ENCODE measurements at regions not wholly inside any gene's neighbourhood (a gene's known extent, or its start where the extent isn't known, plus 50 kb on each side); places are given as distances from the start of the nearest gene placed in this dataset.

DNA sequence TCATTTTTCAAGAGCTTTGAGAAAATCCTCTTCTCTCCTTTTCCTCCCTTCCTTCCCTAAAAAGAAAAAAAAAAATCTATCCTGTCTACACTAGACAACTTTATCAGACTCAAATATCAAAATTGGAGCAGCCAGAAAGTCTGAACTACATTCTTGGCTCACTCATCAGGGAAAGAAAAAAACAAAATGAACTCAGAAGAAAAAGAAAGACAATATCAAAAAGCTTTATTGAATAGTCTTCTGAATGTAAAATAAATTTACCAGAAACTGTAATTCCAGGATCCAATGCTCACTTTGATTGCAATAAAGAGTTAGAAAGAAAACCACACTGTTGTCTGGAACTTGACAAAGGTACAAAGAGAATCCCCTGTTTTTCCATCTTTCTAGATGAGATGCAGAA lies 507.2 kb upstream of the MPDZ start:
- H3K9ac ChIP-seq (ENCODE audit: low read depth in 1 of 2, low read length in 2 of 2), result no peak overlapping the region
- no peaks in the 10 kb centered on the region for H3K27me3 ChIP-seq (ENCODE audit: control insufficient read depth in 4 of 4, insufficient read depth in 4 of 4, low read length in 3 of 4)
- TF ChIP-seq HNF4G (IDR thresholded peaks at IDR 0.05) (no peak), EGR1 (IDR thresholded peaks at IDR 0.05; ENCODE audit: low read depth in 2 of 2) (no peak), FOXA2 (IDR thresholded peaks at IDR 0.05) (no peak), HNF4A (conservative IDR thresholded peaks at IDR 0.05) (no peak), JUND (IDR thresholded peaks at IDR 0.05) (no peak), RAD21 (IDR thresholded peaks at IDR 0.05) (no peak), MAX (IDR thresholded peaks at IDR 0.05) (no peak), NR2F2 (IDR thresholded peaks at IDR 0.05) (no peak), FOXA1 (IDR thresholded peaks at IDR 0.05) (no peak), TAF1 (conservative IDR thresholded peaks at IDR 0.05) (no peak), SP1 (IDR thresholded peaks at IDR 0.05) (no peak), GABPA (IDR thresholded peaks at IDR 0.05 in 1 of 2, conservative IDR thresholded peaks at IDR 0.05 in 1 of 2) (no peak)
- TF ChIP-seq, protein P1, sequence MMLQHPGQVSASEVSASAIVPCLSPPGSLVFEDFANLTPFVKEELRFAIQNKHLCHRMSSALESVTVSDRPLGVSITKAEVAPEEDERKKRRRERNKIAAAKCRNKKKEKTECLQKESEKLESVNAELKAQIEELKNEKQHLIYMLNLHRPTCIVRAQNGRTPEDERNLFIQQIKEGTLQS (IDR thresholded peaks at IDR 0.05), result no peak
- TF ChIP-seq, protein P2, sequence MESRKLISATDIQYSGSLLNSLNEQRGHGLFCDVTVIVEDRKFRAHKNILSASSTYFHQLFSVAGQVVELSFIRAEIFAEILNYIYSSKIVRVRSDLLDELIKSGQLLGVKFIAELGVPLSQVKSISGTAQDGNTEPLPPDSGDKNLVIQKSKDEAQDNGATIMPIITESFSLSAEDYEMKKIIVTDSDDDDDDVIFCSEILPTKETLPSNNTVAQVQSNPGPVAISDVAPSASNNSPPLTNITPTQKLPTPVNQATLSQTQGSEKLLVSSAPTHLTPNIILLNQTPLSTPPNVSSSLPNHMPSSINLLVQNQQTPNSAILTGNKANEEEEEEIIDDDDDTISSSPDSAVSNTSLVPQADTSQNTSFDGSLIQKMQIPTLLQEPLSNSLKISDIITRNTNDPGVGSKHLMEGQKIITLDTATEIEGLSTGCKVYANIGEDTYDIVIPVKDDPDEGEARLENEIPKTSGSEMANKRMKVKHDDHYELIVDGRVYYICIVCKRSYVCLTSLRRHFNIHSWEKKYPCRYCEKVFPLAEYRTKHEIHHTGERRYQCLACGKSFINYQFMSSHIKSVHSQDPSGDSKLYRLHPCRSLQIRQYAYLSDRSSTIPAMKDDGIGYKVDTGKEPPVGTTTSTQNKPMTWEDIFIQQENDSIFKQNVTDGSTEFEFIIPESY (IDR thresholded peaks at IDR 0.05), result no peak
- no peaks in the 10 kb centered on the region for H3K36me3 ChIP-seq (ENCODE audit: control insufficient read depth in 4 of 4, insufficient read depth in 3 of 4, low read depth in 1 of 4, low read length in 3 of 4)
- H3K27ac ChIP-seq (ENCODE audit: low read depth in 1 of 2, low read length in 2 of 2), result no peak overlapping the region
- peaks cover 0 to 8% (median 0%) of the 10 kb centered on the region in 4 donors for H3K4me1 ChIP-seq (ENCODE audit: control insufficient read depth in 4 of 4, insufficient read depth in 4 of 4, low read length in 3 of 4)
- no peak for DNase-seq (ENCODE audit: low spot score)
- H3K4me3 ChIP-seq (ENCODE audit: low read depth in 1 of 3, low read length in 3 of 3), result no peak overlapping the region
- no peaks in the 10 kb centered on the region for H3K9me3 ChIP-seq (ENCODE audit: control insufficient read depth in 4 of 4, low read length in 3 of 4)

- no peaks in the 10 kb centered on the region for H3K36me3 ChIP-seq (ENCODE audit: control insufficient read depth in 4 of 4, insufficient read depth in 3 of 4, low read depth in 1 of 4, low read length in 3 of 4)
- 80% methylated on average over 7 of the region's 7 CpGs for WGBS
- TF ChIP-seq YY1 (IDR thresholded peaks at IDR 0.05) (no peak), JUND (IDR thresholded peaks at IDR 0.05) (no peak), GABPA (IDR thresholded peaks at IDR 0.05 in 1 of 2, conservative IDR thresholded peaks at IDR 0.05 in 1 of 2) (no peak), RAD21 (IDR thresholded peaks at IDR 0.05) (no peak), HNF4A (conservative IDR thresholded peaks at IDR 0.05) (no peak), FOXA2 (IDR thresholded peaks at IDR 0.05) (no peak), NR2F2 (IDR thresholded peaks at IDR 0.05) (no peak), REST (IDR thresholded peaks at IDR 0.05) (no peak), MAX (IDR thresholded peaks at IDR 0.05) (no peak), FOXA1 (IDR thresholded peaks at IDR 0.05) (no peak), RXRA (IDR thresholded peaks at IDR 0.05) (no peak), EGR1 (IDR thresholded peaks at IDR 0.05; ENCODE audit: low read depth in 2 of 2) (no peak), HNF4G (IDR thresholded peaks at IDR 0.05) (no peak)
- TF ChIP-seq, protein P2 (IDR thresholded peaks at IDR 0.05), result no peak
- TF ChIP-seq, protein P3, sequence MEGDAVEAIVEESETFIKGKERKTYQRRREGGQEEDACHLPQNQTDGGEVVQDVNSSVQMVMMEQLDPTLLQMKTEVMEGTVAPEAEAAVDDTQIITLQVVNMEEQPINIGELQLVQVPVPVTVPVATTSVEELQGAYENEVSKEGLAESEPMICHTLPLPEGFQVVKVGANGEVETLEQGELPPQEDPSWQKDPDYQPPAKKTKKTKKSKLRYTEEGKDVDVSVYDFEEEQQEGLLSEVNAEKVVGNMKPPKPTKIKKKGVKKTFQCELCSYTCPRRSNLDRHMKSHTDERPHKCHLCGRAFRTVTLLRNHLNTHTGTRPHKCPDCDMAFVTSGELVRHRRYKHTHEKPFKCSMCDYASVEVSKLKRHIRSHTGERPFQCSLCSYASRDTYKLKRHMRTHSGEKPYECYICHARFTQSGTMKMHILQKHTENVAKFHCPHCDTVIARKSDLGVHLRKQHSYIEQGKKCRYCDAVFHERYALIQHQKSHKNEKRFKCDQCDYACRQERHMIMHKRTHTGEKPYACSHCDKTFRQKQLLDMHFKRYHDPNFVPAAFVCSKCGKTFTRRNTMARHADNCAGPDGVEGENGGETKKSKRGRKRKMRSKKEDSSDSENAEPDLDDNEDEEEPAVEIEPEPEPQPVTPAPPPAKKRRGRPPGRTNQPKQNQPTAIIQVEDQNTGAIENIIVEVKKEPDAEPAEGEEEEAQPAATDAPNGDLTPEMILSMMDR (IDR thresholded peaks at IDR 0.05; ENCODE audit: low read depth, low read length, missing input control), result no peak
- TF ChIP-seq, protein P1 (IDR thresholded peaks at IDR 0.05), result no peak
- no peak for DNase-seq (ENCODE audit: low spot score)
- no peaks in the 10 kb centered on the region for H3K9me3 ChIP-seq (ENCODE audit: control insufficient read depth in 4 of 4, low read length in 3 of 4)
- no peaks in the 10 kb centered on the region for H3K27me3 ChIP-seq (ENCODE audit: control insufficient read depth in 4 of 4, insufficient read depth in 4 of 4, low read length in 3 of 4)
- H3K4me1 ChIP-seq (ENCODE audit: control insufficient read depth in 4 of 4, insufficient read depth in 4 of 4, low read length in 3 of 4), result peaks cover 0 to 8% (median 0%) of the 10 kb centered on the region in 4 donors
- H3K9ac ChIP-seq (ENCODE audit: low read depth in 1 of 2, low read length in 2 of 2), result no peak overlapping the region
- H3K27ac ChIP-seq (ENCODE audit: low read depth in 1 of 2, low read length in 2 of 2), result no peak overlapping the region
- no peak overlapping the region for H3K4me3 ChIP-seq (ENCODE audit: low read depth in 1 of 3, low read length in 3 of 3)
Observed at GRCh38 chr9:13786131-13786530, 506.6 kb upstream of the MPDZ start.
